ENCODE measurements at regions not wholly inside any gene's neighbourhood (a gene's known extent, or its start where the extent isn't known, plus 50 kb on each side); places are given as distances from the start of the nearest gene placed in this dataset.

DNA sequence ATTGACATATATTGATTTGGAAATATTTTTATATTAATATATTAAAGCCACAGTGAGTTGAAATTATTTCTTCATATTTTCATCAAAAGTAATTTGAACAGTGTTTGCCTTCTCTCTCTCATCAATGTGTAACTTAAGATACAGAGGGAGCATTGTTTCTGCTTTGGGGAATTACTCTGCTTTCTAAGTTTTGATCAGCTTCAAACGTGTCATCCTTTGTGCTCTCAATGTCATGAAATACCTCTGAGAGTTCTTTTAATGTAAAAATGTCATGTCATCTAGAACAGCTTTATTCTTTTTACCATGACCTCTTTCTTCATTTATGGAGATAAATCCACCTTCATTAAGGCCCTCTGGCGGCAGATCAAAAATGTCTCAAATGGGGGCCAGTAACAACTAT, 259.4 kb upstream of the STXBP5 start:
- TF ChIP-seq, protein P1, sequence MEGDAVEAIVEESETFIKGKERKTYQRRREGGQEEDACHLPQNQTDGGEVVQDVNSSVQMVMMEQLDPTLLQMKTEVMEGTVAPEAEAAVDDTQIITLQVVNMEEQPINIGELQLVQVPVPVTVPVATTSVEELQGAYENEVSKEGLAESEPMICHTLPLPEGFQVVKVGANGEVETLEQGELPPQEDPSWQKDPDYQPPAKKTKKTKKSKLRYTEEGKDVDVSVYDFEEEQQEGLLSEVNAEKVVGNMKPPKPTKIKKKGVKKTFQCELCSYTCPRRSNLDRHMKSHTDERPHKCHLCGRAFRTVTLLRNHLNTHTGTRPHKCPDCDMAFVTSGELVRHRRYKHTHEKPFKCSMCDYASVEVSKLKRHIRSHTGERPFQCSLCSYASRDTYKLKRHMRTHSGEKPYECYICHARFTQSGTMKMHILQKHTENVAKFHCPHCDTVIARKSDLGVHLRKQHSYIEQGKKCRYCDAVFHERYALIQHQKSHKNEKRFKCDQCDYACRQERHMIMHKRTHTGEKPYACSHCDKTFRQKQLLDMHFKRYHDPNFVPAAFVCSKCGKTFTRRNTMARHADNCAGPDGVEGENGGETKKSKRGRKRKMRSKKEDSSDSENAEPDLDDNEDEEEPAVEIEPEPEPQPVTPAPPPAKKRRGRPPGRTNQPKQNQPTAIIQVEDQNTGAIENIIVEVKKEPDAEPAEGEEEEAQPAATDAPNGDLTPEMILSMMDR (IDR thresholded peaks at IDR 0.05 in 8 of 11, conservative IDR thresholded peaks at IDR 0.05 in 3 of 11) = no peak
- TF ChIP-seq POLR2A (IDR thresholded peaks at IDR 0.05) = no peak
- TF ChIP-seq POLR2AphosphoS5 (IDR thresholded peaks at IDR 0.05) = no peak
- no peak overlapping the region for H3K27ac ChIP-seq
- peaks cover 0 to under 1% (median 0%) of the 10 kb centered on the region in 6 donors for H3K4me1 ChIP-seq
- intact Hi-C loops (cut with DNase I; ENCODE audit: low total_unique reads) = no loop called here
- no peak overlapping the region for H3K4me3 ChIP-seq
- H3K9me3 ChIP-seq = peaks cover 0 to 17% (median 7%) of the 10 kb centered on the region in 8 donors
- 76 to 94% (median 84%) methylated on average over 2 of the region's 2 CpGs for WGBS, 5 donors
- no peaks in the 10 kb centered on the region for H3K27me3 ChIP-seq (replicated peaks in 1 of 7)
- no peak for DNase-seq
- H3K36me3 ChIP-seq = no peaks in the 10 kb centered on the region

DNA sequence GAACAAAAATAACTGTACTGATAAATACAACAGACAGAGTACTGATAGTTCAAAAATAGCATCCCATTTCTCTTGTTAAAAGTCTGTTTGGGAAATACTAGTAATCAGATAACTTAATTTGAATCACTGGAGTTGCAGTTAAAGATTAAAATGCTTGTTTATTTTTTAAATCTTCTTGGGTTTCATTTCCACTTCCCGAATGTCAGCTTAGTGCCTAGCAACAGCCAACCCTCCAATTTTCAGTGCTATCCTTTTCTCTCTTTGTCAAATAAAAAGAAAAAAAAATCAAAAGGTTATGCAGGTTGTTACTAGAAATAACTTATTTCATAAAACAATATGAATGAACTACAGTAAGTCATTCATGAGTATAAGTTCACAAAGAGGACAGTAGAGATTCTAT, 257.7 kb upstream of the STXBP5 start:
- Histone ChIP-seq H3K4me1 (peaks cover 0 to 12% (median 8%) of the 10 kb centered on the region in 6 donors), H3K27me3 (replicated peaks in 1 of 7) (no peaks in the 10 kb centered on the region), H3K27ac (no peak overlapping the region), H3K9me3 (peaks cover 0 to 17% (median 7%) of the 10 kb centered on the region in 8 donors), H3K4me3 (no peak overlapping the region), H3K36me3 (no peaks in the 10 kb centered on the region)
- intact Hi-C loops (cut with DNase I; ENCODE audit: low total_unique reads) = no loop called here
- 73 to 81% (median 78%) methylated on average over 1 of the region's 1 CpG for WGBS, 5 donors
- DNase-seq = no peak
- no peak for TF ChIP-seq POLR2AphosphoS5 (IDR thresholded peaks at IDR 0.05)
- TF ChIP-seq, protein P1 (IDR thresholded peaks at IDR 0.05 in 8 of 11, conservative IDR thresholded peaks at IDR 0.05 in 3 of 11) = no peak
- no peak for TF ChIP-seq POLR2A (IDR thresholded peaks at IDR 0.05)

DNA sequence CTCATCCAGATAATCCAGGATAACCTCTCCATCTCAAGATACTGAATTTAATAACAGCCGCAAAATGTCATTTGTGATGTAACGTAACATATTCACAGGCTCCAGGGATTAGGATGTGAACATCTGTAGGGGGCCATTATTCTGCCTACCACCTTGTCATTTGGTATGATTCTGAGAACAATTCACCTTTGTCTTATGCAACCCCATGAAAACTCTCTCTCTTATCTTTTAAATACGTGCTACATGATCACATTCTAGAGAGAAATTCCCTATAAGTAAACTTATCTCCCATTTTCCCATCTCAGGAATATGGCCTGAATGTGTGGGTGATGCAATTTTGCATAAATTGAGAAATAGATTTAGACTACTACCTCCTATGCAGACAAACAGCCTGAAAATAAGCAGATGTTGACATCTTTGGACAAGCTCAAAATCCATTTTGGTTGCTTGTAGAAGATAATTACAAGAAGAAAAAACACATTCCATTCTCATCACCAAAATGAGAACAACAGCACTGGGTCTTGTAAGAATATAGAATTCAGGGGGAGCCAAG, 255.4 kb upstream of the STXBP5 start:
- no peak for DNase-seq
- TF ChIP-seq POLR2AphosphoS5 (IDR thresholded peaks at IDR 0.05) (no peak), POLR2A (IDR thresholded peaks at IDR 0.05) (no peak)
- TF ChIP-seq, protein P1 (IDR thresholded peaks at IDR 0.05 in 8 of 11, conservative IDR thresholded peaks at IDR 0.05 in 3 of 11) = no peak
- Histone ChIP-seq H3K9me3 (peaks cover 0 to 1% (median 0%) of the 10 kb centered on the region in 8 donors), H3K4me3 (no peak overlapping the region), H3K27ac (no peak overlapping the region), H3K4me1 (peaks cover 0 to 12% (median 8%) of the 10 kb centered on the region in 6 donors), H3K27me3 (replicated peaks in 1 of 7) (no peaks in the 10 kb centered on the region), H3K36me3 (no peaks in the 10 kb centered on the region)
- intact Hi-C loops (cut with DNase I; ENCODE audit: low total_unique reads) = no loop called here
- 89 to 97% (median 93%) methylated on average over 3 of the region's 3 CpGs for WGBS, 5 donors

DNA sequence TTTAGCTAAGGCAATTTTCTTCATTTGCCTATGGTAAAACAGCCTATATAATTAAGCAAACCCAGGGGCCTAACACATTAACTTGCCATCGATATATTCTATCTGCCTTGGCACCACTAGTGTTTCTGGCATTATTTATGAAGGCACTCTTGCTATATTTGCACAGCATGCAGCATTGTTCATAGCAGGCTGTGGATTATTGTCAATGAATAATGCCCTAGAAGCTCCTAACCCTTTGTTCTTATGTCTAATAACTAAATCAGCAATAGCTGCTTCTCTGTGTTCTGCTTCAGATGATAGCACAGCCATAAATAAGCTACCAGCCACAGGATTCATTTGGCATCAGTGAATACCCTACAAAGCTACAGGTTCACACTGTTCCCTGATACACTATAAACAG, 254.8 kb upstream of the STXBP5 start:
- intact Hi-C loops (cut with DNase I; ENCODE audit: low total_unique reads) = no loop called here
- 63 to 97% (median 76%) methylated on average over 1 of the region's 1 CpG for WGBS, 5 donors

More for the DNA sequence above, 254.8 kb upstream of the STXBP5 start:
- Histone ChIP-seq H3K4me3 (no peak overlapping the region), H3K36me3 (no peaks in the 10 kb centered on the region), H3K4me1 (peaks cover 0 to 12% (median 8%) of the 10 kb centered on the region in 6 donors), H3K27me3 (replicated peaks in 1 of 7) (no peaks in the 10 kb centered on the region), H3K27ac (no peak overlapping the region), H3K9me3 (no peaks in the 10 kb centered on the region)
- no peak for TF ChIP-seq POLR2AphosphoS5 (IDR thresholded peaks at IDR 0.05)
- TF ChIP-seq, protein P1 (IDR thresholded peaks at IDR 0.05 in 8 of 11, conservative IDR thresholded peaks at IDR 0.05 in 3 of 11) = no peak
- TF ChIP-seq POLR2A (IDR thresholded peaks at IDR 0.05) = no peak
- no peak for DNase-seq

All from spleen (tissue), 11 donors.